OCI-LY3 (cell line): ENCODE measurements at regions not wholly inside any gene's neighbourhood (a gene's known extent, or its start where the extent isn't known, plus 50 kb on each side); places are given as distances from the start of the nearest gene placed in this dataset.
"Not testable (repeated sequence)": the region's sequence is repeated elsewhere in the genome, so short reads cannot be mapped to it uniquely, and the experiment has no call there.

Experiments
- H2AFZ ChIP-seq: fragments of 200-600, 300-600 bp; shearing (Covaris generic); 2 replicates; pipeline ENCODE4 v1.6.0; 2014; ENCODE audit warnings: antibody characterized with exemption, low read depth, low read length
- H3K27ac ChIP-seq: fragments of 200-600, 300-600 bp; sonication (generic); 2 replicates; pipeline ENCODE4 v1.5.1; 2014; ENCODE audit warnings: mild to moderate bottlenecking, low read length, moderate library complexity, mixed read lengths
- H3K27me3 ChIP-seq: fragments of 200-600, 300-600 bp; sonication (generic); 2 replicates; pipeline ENCODE4 v1.6.1; 2014; ENCODE audit warnings: low read depth, low read length, mixed read lengths
- H3K36me3 ChIP-seq: fragments of 200-600, 300-600 bp; sonication (generic); replicated peaks from 2 replicates; pipeline ENCODE3; 2014; ENCODE audit warnings: low read depth, low read length, mixed read lengths
- H3K4me1 ChIP-seq: fragments of 300-600, 200-600 bp; sonication (generic); 2 replicates; pipeline ENCODE4 v1.6.1; 2014; ENCODE audit warnings: low read length, mixed read lengths
- H3K4me2 ChIP-seq: fragments of 200-600, 300-600 bp; sonication (generic); 2 replicates; pipeline ENCODE4 v1.6.1; 2014; ENCODE audit warnings: low read length, mixed read lengths
- H3K4me3 ChIP-seq: fragments of 300-600, 200-600 bp; sonication (generic); 2 replicates; pipeline ENCODE4 v1.5.1; 2014; ENCODE audit warnings: antibody characterized with exemption, mild to moderate bottlenecking, low read length, moderate library complexity
- H3K79me2 ChIP-seq: fragments of 300-600, 200-600 bp; shearing (Covaris generic); 2 replicates; pipeline ENCODE4 v1.6.1; 2014; ENCODE audit warnings: mild to moderate bottlenecking, low read length, mixed read lengths
- H3K9ac ChIP-seq: fragments of 300-600, 200-600 bp; shearing (Covaris generic); 2 replicates; pipeline ENCODE4 v1.6.0; 2014; ENCODE audit warnings: mild to moderate bottlenecking, low read length, moderate library complexity
- H3K9me3 ChIP-seq: fragments of 200-600, 300-600 bp; shearing (Covaris generic); 2 replicates; pipeline ENCODE4 v1.6.1; 2014; ENCODE audit warnings: low read length, mixed read lengths; ENCODE audit not compliant: insufficient read depth
- H4K20me1 ChIP-seq: fragments of 200-600, 300-600 bp; sonication (generic); 2 replicates; pipeline ENCODE4 v1.6.1; 2016; ENCODE audit warnings: low read length, mixed read lengths; ENCODE audit not compliant: insufficient read depth
- EZH2phosphoT487 ChIP-seq: fragments of 200-600 bp; shearing (Covaris generic); IDR thresholded peaks from 2 replicates; pipeline ENCODE4 v1.6.1; 2018; ENCODE audit warnings: antibody characterized with exemption, mixed run types, low read depth
- TF ChIP-seq, protein P1 (sequence below): fragments of 200-600, 300-600 bp; sonication (generic); IDR thresholded peaks from 2 replicates; pipeline ENCODE4 v1.5.1; 2014; ENCODE audit warnings: antibody characterized with exemption, low read length, low read depth

DNA sequence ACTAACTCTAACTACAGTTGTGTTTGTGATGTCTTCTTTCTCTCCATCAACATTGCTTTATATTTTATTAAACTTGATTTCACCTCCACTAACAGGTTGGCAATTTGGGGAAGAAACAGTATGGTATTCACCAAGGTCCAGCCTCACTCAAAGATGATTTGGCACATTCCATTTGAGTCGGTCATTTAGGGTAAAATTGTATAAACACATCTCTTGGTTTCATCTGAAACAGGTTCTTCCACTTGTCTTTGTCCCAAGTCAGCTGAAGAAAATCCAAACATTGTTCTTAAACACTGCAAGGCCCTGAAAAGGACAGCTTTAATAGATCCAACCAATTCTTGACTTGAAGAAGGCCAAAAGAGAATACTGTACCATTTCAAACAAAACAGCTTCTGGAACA lies 104.9 kb upstream of the NT5E start:
- Histone ChIP-seq H3K4me3 (no peak overlapping the region), H3K27ac (no peak overlapping the region), H2AFZ (no peak overlapping the region), H4K20me1 (no peaks in the 10 kb centered on the region), H3K36me3 (no peaks in the 10 kb centered on the region), H3K9ac (no peak overlapping the region), H3K4me1 (no peaks in the 10 kb centered on the region), H3K9me3 (no peaks in the 10 kb centered on the region), H3K4me2 (no peak overlapping the region), H3K79me2 (no peaks in the 10 kb centered on the region), H3K27me3 (no peaks in the 10 kb centered on the region)
- TF ChIP-seq, protein P1, sequence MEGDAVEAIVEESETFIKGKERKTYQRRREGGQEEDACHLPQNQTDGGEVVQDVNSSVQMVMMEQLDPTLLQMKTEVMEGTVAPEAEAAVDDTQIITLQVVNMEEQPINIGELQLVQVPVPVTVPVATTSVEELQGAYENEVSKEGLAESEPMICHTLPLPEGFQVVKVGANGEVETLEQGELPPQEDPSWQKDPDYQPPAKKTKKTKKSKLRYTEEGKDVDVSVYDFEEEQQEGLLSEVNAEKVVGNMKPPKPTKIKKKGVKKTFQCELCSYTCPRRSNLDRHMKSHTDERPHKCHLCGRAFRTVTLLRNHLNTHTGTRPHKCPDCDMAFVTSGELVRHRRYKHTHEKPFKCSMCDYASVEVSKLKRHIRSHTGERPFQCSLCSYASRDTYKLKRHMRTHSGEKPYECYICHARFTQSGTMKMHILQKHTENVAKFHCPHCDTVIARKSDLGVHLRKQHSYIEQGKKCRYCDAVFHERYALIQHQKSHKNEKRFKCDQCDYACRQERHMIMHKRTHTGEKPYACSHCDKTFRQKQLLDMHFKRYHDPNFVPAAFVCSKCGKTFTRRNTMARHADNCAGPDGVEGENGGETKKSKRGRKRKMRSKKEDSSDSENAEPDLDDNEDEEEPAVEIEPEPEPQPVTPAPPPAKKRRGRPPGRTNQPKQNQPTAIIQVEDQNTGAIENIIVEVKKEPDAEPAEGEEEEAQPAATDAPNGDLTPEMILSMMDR: no peak
- TF ChIP-seq EZH2phosphoT487: no peak

DNA sequence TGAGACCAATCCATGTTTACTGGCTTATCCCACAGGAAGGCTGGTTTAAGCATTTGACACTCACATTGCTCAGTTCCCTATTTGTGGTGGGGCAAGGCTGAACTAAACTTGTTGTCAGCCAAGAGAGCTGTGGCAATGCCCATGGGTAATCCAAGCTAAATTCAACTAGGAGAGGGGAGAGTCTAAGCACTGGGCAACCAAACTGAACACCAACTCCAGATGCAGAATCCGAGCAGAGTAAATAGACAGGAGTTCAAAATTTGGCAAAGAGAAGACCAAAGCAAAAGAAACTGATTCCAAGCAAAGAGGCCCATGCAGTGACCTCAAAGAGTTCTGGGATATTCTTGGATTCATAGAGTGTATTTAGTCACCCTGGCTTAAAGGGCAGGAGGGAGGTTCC lies 106.5 kb upstream of the NT5E start:
- Histone ChIP-seq H3K4me1 (no peaks in the 10 kb centered on the region), H3K27me3 (no peaks in the 10 kb centered on the region), H3K9me3 (no peaks in the 10 kb centered on the region), H3K79me2 (no peaks in the 10 kb centered on the region), H4K20me1 (no peaks in the 10 kb centered on the region), H3K4me2 (no peak overlapping the region), H3K9ac (no peak overlapping the region), H3K36me3 (no peaks in the 10 kb centered on the region), H3K4me3 (no peak overlapping the region), H2AFZ (no peak overlapping the region), H3K27ac (no peak overlapping the region)
- TF ChIP-seq, protein P1: no peak
- no peak for TF ChIP-seq EZH2phosphoT487

DNA sequence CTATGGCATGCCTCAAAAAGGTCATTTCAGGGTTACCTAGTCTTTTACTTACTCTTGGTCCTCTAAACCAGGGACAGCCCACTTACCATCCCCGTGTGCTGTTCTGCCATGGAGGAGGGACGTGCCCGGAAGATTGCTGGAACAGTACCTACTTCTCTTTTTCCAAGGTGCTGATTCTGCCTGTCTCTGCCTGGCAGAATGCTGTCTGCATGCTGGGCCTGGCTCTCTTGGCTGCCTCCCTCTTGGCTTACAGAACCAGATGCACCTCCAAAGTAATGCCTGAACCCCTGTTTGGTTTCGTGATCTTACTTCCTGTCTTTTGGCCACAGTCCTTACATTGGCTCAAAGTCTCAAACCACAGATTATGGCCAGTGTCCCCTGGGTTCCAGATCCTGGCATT lies 120.7 kb upstream of the NT5E start:
- no peaks in the 10 kb centered on the region for H4K20me1 ChIP-seq
- H3K79me2 ChIP-seq: no peaks in the 10 kb centered on the region
- no peak for TF ChIP-seq EZH2phosphoT487
- TF ChIP-seq, protein P1: no peak
- H3K27ac ChIP-seq: no peak overlapping the region
- H3K36me3 ChIP-seq: no peaks in the 10 kb centered on the region
- H3K9me3 ChIP-seq: no peaks in the 10 kb centered on the region
- H2AFZ ChIP-seq: no peak overlapping the region
- no peaks in the 10 kb centered on the region for H3K4me1 ChIP-seq
- no peak overlapping the region for H3K9ac ChIP-seq
- no peak overlapping the region for H3K4me3 ChIP-seq
- H3K4me2 ChIP-seq: no peak overlapping the region
- H3K27me3 ChIP-seq: no peaks in the 10 kb centered on the region

DNA sequence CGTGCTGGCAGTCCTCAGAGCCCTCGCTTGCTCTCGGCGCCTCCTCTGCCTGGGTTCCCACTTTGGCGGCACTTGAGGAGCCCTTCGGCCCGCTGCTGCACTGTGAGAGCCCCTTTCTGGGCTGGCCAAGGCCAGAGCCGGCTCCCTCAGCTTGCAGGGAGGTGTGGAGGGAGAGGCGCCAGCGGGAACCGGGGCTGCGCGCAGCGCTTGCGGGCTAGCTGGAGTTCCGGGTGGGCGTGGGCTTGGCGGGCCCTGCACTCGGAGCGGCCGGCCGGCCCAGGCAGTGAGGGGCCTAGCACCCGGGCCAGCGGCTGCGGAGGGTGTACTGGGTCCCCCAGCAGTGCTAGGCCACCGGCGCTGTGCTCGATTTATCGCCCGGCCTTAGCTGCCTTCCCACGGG lies 124.1 kb upstream of the NT5E start:
- H4K20me1 ChIP-seq, H2AFZ ChIP-seq, H3K79me2 ChIP-seq, H3K27me3 ChIP-seq, H3K36me3 ChIP-seq, H3K4me2 ChIP-seq, H3K27ac ChIP-seq, H3K9ac ChIP-seq, H3K9me3 ChIP-seq, H3K4me3 ChIP-seq, H3K4me1 ChIP-seq: not testable (repeated sequence)

DNA sequence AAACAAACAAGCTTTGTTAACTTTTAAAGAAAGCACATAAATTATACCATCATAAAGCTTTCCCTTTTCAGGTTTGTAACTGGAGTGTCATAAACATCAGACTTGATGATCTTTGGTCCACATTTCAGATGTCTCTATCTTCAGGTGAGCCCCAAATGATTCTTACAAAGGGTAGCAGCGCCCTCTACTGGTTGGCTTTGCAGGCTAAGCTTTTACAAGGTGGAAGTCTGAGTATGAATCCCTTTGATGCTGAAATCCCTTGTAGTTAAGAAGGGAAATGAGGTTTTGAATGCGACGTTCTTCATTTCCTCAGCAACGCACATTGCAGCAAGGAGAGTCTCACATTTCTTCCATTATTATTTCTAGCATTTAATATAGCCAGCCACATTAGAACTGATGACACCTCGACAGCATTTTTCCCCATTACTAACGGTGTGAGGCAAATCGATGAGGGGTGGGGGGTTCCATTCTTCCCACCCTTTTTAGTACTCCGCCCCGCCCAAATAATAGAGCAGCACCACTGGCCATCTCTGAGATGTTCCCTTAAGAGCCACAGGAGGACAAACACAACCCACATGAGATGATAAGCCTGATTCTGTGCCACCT lies 126.3 kb upstream of the NT5E start:
- Histone ChIP-seq H3K27ac (no peak overlapping the region), H3K36me3 (no peaks in the 10 kb centered on the region), H3K4me2 (no peak overlapping the region), H3K27me3 (no peaks in the 10 kb centered on the region), H4K20me1 (no peaks in the 10 kb centered on the region), H3K4me1 (no peaks in the 10 kb centered on the region), H3K4me3 (no peak overlapping the region), H3K9me3 (no peaks in the 10 kb centered on the region), H3K79me2 (no peaks in the 10 kb centered on the region), H2AFZ (no peak overlapping the region), H3K9ac (no peak overlapping the region)
- no peak for TF ChIP-seq EZH2phosphoT487
- TF ChIP-seq, protein P1: peak; percentile 79
